OCI-LY1 (cell line): ENCODE measurements at regions not wholly inside any gene's neighbourhood (a gene's known extent, or its start where the extent isn't known, plus 50 kb on each side); places are given as distances from the start of the nearest gene placed in this dataset.

Experiments
- H2AFZ ChIP-seq: fragments of 200-600 bp; sonication (generic), shearing (Covaris generic); 2 replicates; pipeline ENCODE4 v1.6.0; 2014; ENCODE audit warnings: antibody characterized with exemption, mild to moderate bottlenecking, low read length
- H3F3A ChIP-seq: fragments of 200-600 bp; sonication (generic), shearing (Covaris generic); 2 replicates; pipeline ENCODE4 v1.6.0; 2014; ENCODE audit warnings: mild to moderate bottlenecking, antibody characterized with exemption, low read length, moderate library complexity; ENCODE audit not compliant: insufficient read depth
- H3K27ac ChIP-seq: fragments of 200-600 bp; sonication (generic); 2 replicates; pipeline ENCODE4 v1.5.1; 2014; ENCODE audit warnings: low read length, mixed run types, mild to moderate bottlenecking, low read depth; ENCODE audit not compliant: poor library complexity, severe bottlenecking
- H3K27me3 ChIP-seq: fragments of 200-600 bp; sonication (generic); 2 replicates; pipeline ENCODE4 v1.6.0; 2014; ENCODE audit warnings: antibody characterized with exemption, mild to moderate bottlenecking, low read length, moderate library complexity; ENCODE audit not compliant: insufficient read depth
- H3K36me3 ChIP-seq: fragments of 200-600 bp; sonication (generic); 2 replicates; pipeline ENCODE4 v1.6.1; 2014; ENCODE audit warnings: mild to moderate bottlenecking, antibody characterized with exemption, low read length, moderate library complexity, mixed read lengths; ENCODE audit not compliant: insufficient read depth
- H3K4me1 ChIP-seq: fragments of 200-600 bp; sonication (generic); 2 replicates; pipeline ENCODE4 v1.5.1; 2014; ENCODE audit warnings: mild to moderate bottlenecking, low read length, moderate library complexity; ENCODE audit not compliant: insufficient read depth, severe bottlenecking
- H3K4me2 ChIP-seq: fragments of 200-600 bp; sonication (generic), shearing (Covaris generic); 2 replicates; pipeline ENCODE4 v1.6.1; 2014; ENCODE audit warnings: low read length
- H3K4me3 ChIP-seq: fragments of 200-600 bp; sonication (generic); 2 replicates; pipeline ENCODE4 v1.5.1; 2014; ENCODE audit warnings: low read length, low read depth, mild to moderate bottlenecking, mixed read lengths; ENCODE audit not compliant: poor library complexity, severe bottlenecking
- H3K79me2 ChIP-seq: fragments of 200-600 bp; shearing (Covaris generic); 2 replicates; pipeline ENCODE4 v1.6.1; 2016; ENCODE audit warnings: mixed run types, low read length, mixed read lengths; ENCODE audit not compliant: insufficient read depth
- H3K9ac ChIP-seq: fragments of 200-600 bp; sonication (generic), shearing (Covaris generic); 2 replicates; pipeline ENCODE4 v1.6.1; 2014; ENCODE audit warnings: mild to moderate bottlenecking, low read length, mixed read lengths
- H3K9me2 ChIP-seq: fragments of 200-600 bp; sonication (generic), shearing (Covaris generic); 2 replicates; pipeline ENCODE4 v1.6.1; 2014; ENCODE audit warnings: low read depth, mild to moderate bottlenecking, low read length, mixed read lengths
- H3K9me3 ChIP-seq: fragments of 200-600 bp; shearing (Covaris generic); 2 replicates; pipeline ENCODE4 v1.6.1; 2014; ENCODE audit warnings: low read length, mixed read lengths
- H4K20me1 ChIP-seq: fragments of 200-600 bp; sonication (generic), shearing (Covaris generic); 2 replicates; pipeline ENCODE4 v1.6.0; 2016; ENCODE audit warnings: mild to moderate bottlenecking, low read length; ENCODE audit not compliant: insufficient read depth
- EZH2 ChIP-seq: fragments of 200-600 bp; sonication (generic), shearing (Covaris generic); IDR thresholded peaks from 2 replicates; pipeline ENCODE4 v1.8.0; 2017; ENCODE audit warnings: borderline replicate concordance, mixed run types, mild to moderate bottlenecking, antibody characterized with exemption, low read length, moderate library complexity, mixed read lengths
- TF ChIP-seq, protein P1 (sequence below): fragments of 200-600 bp; sonication (generic), shearing (Covaris generic); IDR thresholded peaks from 2 replicates; pipeline ENCODE4 v1.5.1; 2017; ENCODE audit warnings: mild to moderate bottlenecking, antibody characterized with exemption, low read length, moderate library complexity, mixed read lengths

DNA sequence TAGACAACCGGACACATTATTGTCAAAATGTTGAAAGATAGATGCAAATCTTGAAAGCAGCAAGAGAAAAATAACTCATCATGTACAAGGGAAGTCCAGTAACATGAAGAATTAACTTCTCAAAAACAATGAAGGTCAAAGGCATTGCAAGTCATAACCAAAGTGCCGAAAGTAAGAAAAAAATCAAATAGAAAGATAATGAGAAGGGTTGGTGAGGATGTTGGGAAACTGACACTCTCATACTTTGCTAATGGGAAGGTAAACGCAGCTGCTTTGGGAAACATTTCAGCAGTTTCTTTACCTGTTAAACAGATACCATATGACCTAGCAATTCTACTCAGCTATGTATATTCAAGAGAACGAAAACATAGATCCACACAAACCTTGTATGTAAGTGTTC lies 303.0 kb downstream of the ARL4A start:
- Histone ChIP-seq H3K4me1 (no peaks in the 10 kb centered on the region), H3K36me3 (no peaks in the 10 kb centered on the region), H3K27ac (no peak overlapping the region), H3K9me2 (no peaks in the 10 kb centered on the region), H3K9me3 (no peaks in the 10 kb centered on the region), H3K27me3 (no peaks in the 10 kb centered on the region), H3K79me2 (no peaks in the 10 kb centered on the region), H3K4me3 (no peak overlapping the region), H3K4me2 (no peak overlapping the region), H4K20me1 (no peaks in the 10 kb centered on the region), H3K9ac (no peak overlapping the region), H3F3A (no peaks in the 10 kb centered on the region), H2AFZ (no peak overlapping the region)
- no peak for TF ChIP-seq EZH2
- TF ChIP-seq, protein P1, sequence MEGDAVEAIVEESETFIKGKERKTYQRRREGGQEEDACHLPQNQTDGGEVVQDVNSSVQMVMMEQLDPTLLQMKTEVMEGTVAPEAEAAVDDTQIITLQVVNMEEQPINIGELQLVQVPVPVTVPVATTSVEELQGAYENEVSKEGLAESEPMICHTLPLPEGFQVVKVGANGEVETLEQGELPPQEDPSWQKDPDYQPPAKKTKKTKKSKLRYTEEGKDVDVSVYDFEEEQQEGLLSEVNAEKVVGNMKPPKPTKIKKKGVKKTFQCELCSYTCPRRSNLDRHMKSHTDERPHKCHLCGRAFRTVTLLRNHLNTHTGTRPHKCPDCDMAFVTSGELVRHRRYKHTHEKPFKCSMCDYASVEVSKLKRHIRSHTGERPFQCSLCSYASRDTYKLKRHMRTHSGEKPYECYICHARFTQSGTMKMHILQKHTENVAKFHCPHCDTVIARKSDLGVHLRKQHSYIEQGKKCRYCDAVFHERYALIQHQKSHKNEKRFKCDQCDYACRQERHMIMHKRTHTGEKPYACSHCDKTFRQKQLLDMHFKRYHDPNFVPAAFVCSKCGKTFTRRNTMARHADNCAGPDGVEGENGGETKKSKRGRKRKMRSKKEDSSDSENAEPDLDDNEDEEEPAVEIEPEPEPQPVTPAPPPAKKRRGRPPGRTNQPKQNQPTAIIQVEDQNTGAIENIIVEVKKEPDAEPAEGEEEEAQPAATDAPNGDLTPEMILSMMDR, result no peak

DNA sequence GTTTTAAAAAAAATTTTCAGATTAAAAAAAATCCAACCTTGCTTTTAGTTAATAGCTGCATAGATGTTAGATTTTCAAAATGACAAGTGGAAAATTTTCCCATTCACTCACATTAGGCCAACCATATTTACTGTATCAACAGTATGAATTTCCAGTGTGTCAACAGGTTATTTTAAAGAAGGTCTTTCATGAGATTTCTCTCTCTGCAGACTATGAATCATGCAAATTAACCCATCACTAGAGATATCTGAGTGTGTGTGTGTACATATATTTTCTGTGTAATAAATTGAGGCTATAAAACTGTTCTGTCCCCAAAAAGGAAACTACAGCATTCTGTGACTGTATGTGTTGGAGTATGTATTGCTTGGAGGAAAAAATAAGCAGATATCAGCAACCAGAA lies 305.6 kb downstream of the ARL4A start:
- Histone ChIP-seq H3K9me3 (no peaks in the 10 kb centered on the region), H3K4me2 (no peak overlapping the region)
- TF ChIP-seq EZH2, result no peak
- TF ChIP-seq, protein P1, result no peak

DNA sequence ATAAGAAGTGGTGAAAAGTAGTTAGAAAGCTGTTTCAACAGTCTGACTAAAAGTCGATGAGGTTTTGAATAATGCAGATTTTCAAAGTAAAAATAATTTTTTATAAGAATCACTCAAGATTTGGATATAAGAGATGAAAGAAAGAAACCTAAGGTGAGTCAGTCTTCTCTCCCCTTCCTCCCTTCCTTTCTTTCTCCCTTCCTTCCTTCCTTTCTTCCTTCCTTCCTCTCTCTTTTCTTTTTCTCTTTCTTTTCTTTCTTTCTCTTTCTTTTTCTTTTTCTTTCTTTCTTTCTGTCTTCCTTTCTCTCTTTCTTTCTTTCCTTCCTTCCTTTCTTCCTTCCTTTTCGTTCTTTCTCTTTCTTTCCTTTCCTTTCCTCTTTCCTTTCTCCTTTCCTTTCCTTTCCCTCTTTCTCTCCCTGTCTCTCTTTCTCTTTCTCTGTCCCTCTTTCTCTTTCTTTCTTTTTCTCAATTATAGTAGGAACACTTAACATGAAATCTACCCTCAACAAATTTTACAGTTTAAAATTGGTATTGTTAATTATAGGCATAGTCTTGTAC lies 308.6 kb downstream of the ARL4A start:
- no peak overlapping the region for H3K27ac ChIP-seq
- no peaks in the 10 kb centered on the region for H3K9me3 ChIP-seq
- H3K79me2 ChIP-seq, result no peaks in the 10 kb centered on the region
- no peaks in the 10 kb centered on the region for H3K27me3 ChIP-seq
- H3K4me1 ChIP-seq, result no peaks in the 10 kb centered on the region
- no peaks in the 10 kb centered on the region for H3F3A ChIP-seq
- H4K20me1 ChIP-seq, result no peaks in the 10 kb centered on the region
- H3K9ac ChIP-seq, result no peak overlapping the region
- H3K9me2 ChIP-seq, result no peaks in the 10 kb centered on the region
- H2AFZ ChIP-seq, result no peak overlapping the region
- no peak overlapping the region for H3K4me3 ChIP-seq
- TF ChIP-seq, protein P1, result no peak
- TF ChIP-seq EZH2, result no peak
- no peak overlapping the region for H3K4me2 ChIP-seq
- no peaks in the 10 kb centered on the region for H3K36me3 ChIP-seq

More for the DNA sequence above, 305.6 kb downstream of the ARL4A start:
- no peak overlapping the region for H3K9ac ChIP-seq
- no peaks in the 10 kb centered on the region for H3K27me3 ChIP-seq
- H2AFZ ChIP-seq, result no peak overlapping the region
- H3K4me3 ChIP-seq, result no peak overlapping the region
- no peak overlapping the region for H3K27ac ChIP-seq
- no peaks in the 10 kb centered on the region for H3K4me1 ChIP-seq
- no peaks in the 10 kb centered on the region for H3K79me2 ChIP-seq
- no peaks in the 10 kb centered on the region for H3F3A ChIP-seq
- H4K20me1 ChIP-seq, result no peaks in the 10 kb centered on the region
- H3K36me3 ChIP-seq, result no peaks in the 10 kb centered on the region
- H3K9me2 ChIP-seq, result no peaks in the 10 kb centered on the region
